ENCODE measurements at regions not wholly inside any gene's neighbourhood (a gene's known extent, or its start where the extent isn't known, plus 50 kb on each side); places are given as distances from the start of the nearest gene placed in this dataset.

DNA sequence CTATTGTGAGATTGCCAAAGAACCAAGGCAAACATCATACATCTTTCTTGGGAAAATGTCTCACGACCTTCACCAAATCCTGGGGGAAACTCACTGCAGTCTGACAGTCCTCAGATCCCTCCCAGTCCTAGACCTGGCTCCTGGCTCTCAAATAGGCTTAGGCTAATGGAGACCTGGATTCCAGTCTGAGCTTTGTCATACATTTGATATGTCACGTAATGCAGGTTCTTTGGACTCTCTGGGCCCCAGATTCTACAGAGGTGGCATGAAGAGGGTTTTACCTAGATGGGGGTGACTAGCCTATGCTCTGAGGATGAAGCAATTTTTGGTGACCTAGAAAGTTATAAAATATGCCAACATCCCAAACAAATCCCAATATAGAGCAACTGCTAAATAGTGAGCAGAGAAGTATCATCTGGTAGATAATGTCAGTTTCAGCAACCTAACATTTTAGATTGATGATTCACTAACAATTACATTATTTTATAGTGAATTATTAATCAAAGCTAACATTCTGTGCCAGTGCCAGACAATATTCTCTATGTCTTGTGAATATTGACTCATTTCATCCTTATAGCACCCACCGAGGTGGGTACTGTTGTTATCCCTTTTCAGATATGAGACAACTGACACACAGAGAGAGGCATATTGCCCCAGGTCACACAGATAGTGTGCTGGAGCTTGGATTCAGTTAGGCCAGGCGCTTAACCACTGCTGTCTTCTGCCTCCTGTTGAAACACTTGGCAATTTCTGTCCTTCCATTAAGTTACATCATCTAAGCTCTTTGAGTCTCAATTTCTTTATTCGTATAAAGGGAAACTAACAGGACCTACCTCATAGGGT lies 195.4 kb upstream of the MAMLD1 start:
- Mint-ChIP-seq H3K4me3 (no peak overlapping the region), H3K9me3 (no peaks in the 10 kb centered on the region), H3K36me3 (no peaks in the 10 kb centered on the region), H3K27me3 (peaks cover 0 to 4% (median 0%) of the 10 kb centered on the region in 5 donors), H3K27ac (no peak overlapping the region), H3K4me1 (no peaks in the 10 kb centered on the region)
- no peaks in the 10 kb centered on the region for H3K36me3 ChIP-seq (ENCODE audit: control insufficient read depth in 2 of 3, insufficient read depth in 3 of 3, low read length in 3 of 3)
- intact Hi-C loops (cut with micrococcal nuclease) = no loop called here
- no peaks in the 10 kb centered on the region for H3K4me1 ChIP-seq (ENCODE audit: control insufficient read depth in 2 of 2, insufficient read depth in 2 of 2, low read length in 2 of 2)
- POLR2A ChIA-PET = no interaction called here
- no peaks in the 10 kb centered on the region for H3K9me3 ChIP-seq (ENCODE audit: control insufficient read depth in 2 of 3, low read length in 3 of 3)
- no peaks in the 10 kb centered on the region for H3K27me3 ChIP-seq (ENCODE audit: control insufficient read depth in 2 of 2, insufficient read depth in 2 of 2, low read length in 2 of 2)
- no peak overlapping the region for H3K27ac ChIP-seq (ENCODE audit: low read depth, low read length)
- no peak overlapping the region for H3K4me3 ChIP-seq (ENCODE audit: low read length)
- ATAC-seq (no peak), DNase-seq (no peak)
- CTCF ChIA-PET = no interaction called here

DNA sequence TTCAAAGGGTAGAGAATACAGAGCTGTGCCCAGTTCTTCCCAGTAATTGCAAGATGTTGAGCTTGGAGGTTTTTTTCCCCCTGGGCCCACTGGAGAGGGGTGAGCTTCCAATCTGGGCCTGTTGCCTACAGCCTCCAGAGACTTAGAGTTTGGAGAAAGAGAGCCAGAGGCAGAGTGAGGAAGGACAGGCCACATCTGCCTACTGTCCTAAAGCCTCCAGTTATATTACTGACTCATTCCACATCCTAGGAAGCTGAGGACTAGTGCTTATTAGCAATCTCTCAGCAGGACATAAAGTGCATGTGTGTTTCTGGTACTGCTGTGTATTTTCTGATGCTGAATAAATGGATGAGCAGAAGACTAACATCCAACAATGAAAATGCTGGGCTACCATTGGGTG lies 181.0 kb upstream of the MAMLD1 start:
- CTCF ChIA-PET = no interaction called here
- DNase-seq = no peak
- intact Hi-C loops (cut with micrococcal nuclease) = no loop called here
- Mint-ChIP-seq H3K4me1 (no peaks in the 10 kb centered on the region), H3K27me3 (peaks cover 4 to 7% (median 5%) of the 10 kb centered on the region in 5 donors), H3K4me3 (no peak overlapping the region), H3K36me3 (peaks cover 0 to 9% (median 0%) of the 10 kb centered on the region in 5 donors), H3K9me3 (peaks cover 0 to 17% (median 5%) of the 10 kb centered on the region in 11 donors), H3K27ac (no peak overlapping the region)
- Histone ChIP-seq H3K4me3 (ENCODE audit: low read length) (no peak overlapping the region), H3K27ac (ENCODE audit: low read depth, low read length) (no peak overlapping the region), H3K36me3 (ENCODE audit: control insufficient read depth in 2 of 3, insufficient read depth in 3 of 3, low read length in 3 of 3) (no peaks in the 10 kb centered on the region), H3K9me3 (ENCODE audit: control insufficient read depth in 2 of 3, low read length in 3 of 3) (no peaks in the 10 kb centered on the region), H3K4me1 (ENCODE audit: control insufficient read depth in 2 of 2, insufficient read depth in 2 of 2, low read length in 2 of 2) (no peaks in the 10 kb centered on the region), H3K27me3 (ENCODE audit: control insufficient read depth in 2 of 2, insufficient read depth in 2 of 2, low read length in 2 of 2) (no peaks in the 10 kb centered on the region)
- no peak for ATAC-seq
- POLR2A ChIA-PET = no interaction called here

DNA sequence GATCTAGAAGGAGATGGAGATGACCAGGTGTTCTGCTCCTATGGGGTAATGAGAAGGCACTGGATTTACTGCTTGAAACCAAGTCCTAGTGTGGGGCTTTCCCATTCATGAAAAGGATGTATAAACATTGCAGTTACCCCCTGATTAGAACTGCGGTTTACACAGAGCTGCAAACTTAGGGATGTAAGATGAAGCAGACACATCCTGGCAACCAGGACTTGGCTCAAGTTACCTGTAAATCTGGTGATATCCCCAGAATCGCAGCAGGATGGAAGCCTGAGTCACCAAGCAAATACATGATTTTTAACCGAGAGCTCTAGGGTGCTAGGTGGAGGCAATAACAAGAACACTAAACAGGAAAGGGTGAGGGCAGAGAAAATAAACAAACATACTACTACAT lies 178.6 kb upstream of the MAMLD1 start:
- Histone ChIP-seq H3K27ac (ENCODE audit: low read depth, low read length) (no peak overlapping the region), H3K4me1 (ENCODE audit: control insufficient read depth in 2 of 2, insufficient read depth in 2 of 2, low read length in 2 of 2) (no peaks in the 10 kb centered on the region), H3K9me3 (ENCODE audit: control insufficient read depth in 2 of 3, low read length in 3 of 3) (no peaks in the 10 kb centered on the region), H3K36me3 (ENCODE audit: control insufficient read depth in 2 of 3, insufficient read depth in 3 of 3, low read length in 3 of 3) (no peaks in the 10 kb centered on the region), H3K4me3 (ENCODE audit: low read length) (no peak overlapping the region), H3K27me3 (ENCODE audit: control insufficient read depth in 2 of 2, insufficient read depth in 2 of 2, low read length in 2 of 2) (no peaks in the 10 kb centered on the region)
- Mint-ChIP-seq H3K9me3 (peaks cover 0 to 7% (median under 1%) of the 10 kb centered on the region in 11 donors), H3K4me3 (no peak overlapping the region), H3K27me3 (peaks cover 0 to 5% (median 2%) of the 10 kb centered on the region in 5 donors), H3K36me3 (peaks cover 0 to 2% (median 0%) of the 10 kb centered on the region in 5 donors), H3K27ac (no peak overlapping the region), H3K4me1 (no peaks in the 10 kb centered on the region)
- ChIA-PET POLR2A (no interaction called here), CTCF (no interaction called here)
- DNase-seq (no peak), ATAC-seq (no peak)
- intact Hi-C loops (cut with micrococcal nuclease) = no loop called here

DNA sequence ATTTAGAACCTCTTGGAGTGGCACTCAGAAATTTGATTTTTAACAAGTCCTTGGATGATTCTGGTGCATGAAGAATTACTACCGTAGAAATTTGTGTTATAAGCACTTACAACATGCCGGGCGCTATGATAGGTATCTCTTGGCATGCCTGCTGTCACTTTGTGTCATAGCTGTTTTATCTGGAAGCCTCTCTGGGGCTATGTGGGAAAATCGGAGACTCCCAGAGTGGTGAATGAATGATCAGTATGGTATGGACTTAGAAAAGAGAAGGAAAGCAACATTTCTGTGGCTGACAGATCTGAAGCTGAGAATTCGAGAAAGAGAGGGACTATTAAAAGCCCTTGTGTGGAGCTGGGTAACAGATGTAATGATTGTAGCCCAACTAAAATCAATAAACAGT lies 177.4 kb upstream of the MAMLD1 start:
- CTCF ChIA-PET = no interaction called here
- Mint-ChIP-seq H3K27ac (no peak overlapping the region), H3K4me1 (peaks cover 0 to 2% (median 0%) of the 10 kb centered on the region in 7 donors), H3K36me3 (no peaks in the 10 kb centered on the region), H3K27me3 (peaks cover 0 to 5% (median 0%) of the 10 kb centered on the region in 5 donors), H3K9me3 (peaks cover 0 to 5% (median 0%) of the 10 kb centered on the region in 11 donors), H3K4me3 (no peak overlapping the region)
- Histone ChIP-seq H3K27ac (ENCODE audit: low read depth, low read length) (no peak overlapping the region), H3K4me3 (ENCODE audit: low read length) (no peak overlapping the region), H3K36me3 (ENCODE audit: control insufficient read depth in 2 of 3, insufficient read depth in 3 of 3, low read length in 3 of 3) (no peaks in the 10 kb centered on the region), H3K27me3 (ENCODE audit: control insufficient read depth in 2 of 2, insufficient read depth in 2 of 2, low read length in 2 of 2) (no peaks in the 10 kb centered on the region), H3K9me3 (ENCODE audit: control insufficient read depth in 2 of 3, low read length in 3 of 3) (no peaks in the 10 kb centered on the region), H3K4me1 (ENCODE audit: control insufficient read depth in 2 of 2, insufficient read depth in 2 of 2, low read length in 2 of 2) (no peaks in the 10 kb centered on the region)
- ATAC-seq = no peak
- intact Hi-C loops (cut with micrococcal nuclease) = no loop called here
- DNase-seq = no peak
- POLR2A ChIA-PET = no interaction called here

DNA sequence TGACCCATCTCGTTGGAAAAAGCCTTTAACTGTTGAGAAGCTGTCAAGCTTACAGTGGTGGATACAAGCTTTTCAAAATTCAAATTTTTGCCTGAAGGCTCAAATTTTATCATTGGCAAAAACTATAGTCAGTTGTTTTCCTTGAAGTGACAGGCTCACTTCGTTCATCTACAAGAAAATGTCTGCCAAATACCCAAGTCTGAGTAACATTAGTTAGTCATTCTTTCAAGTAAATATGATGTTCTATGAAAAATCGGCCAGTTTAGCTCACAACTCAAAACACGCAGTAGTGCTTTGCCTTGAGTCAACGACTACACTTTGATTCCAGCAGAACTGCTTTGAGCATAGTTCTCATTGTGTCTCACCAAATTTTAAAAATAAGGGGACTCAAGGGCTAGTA lies 170.3 kb upstream of the MAMLD1 start:
- H3K4me3 ChIP-seq (ENCODE audit: low read length) = no peak overlapping the region
- no peak for ATAC-seq
- no peak for DNase-seq
- no peaks in the 10 kb centered on the region for H3K4me1 ChIP-seq (ENCODE audit: control insufficient read depth in 2 of 2, insufficient read depth in 2 of 2, low read length in 2 of 2)
- no peak overlapping the region for H3K27ac ChIP-seq (ENCODE audit: low read depth, low read length)
- H3K4me1 Mint-ChIP-seq = peaks cover 0 to 2% (median 0%) of the 10 kb centered on the region in 7 donors
- ChIA-PET CTCF (no interaction called here), POLR2A (no interaction called here)
- no peaks in the 10 kb centered on the region for H3K27me3 Mint-ChIP-seq
- H3K36me3 Mint-ChIP-seq = no peaks in the 10 kb centered on the region
- H3K36me3 ChIP-seq (ENCODE audit: control insufficient read depth in 2 of 3, insufficient read depth in 3 of 3, low read length in 3 of 3) = no peaks in the 10 kb centered on the region
- no peaks in the 10 kb centered on the region for H3K27me3 ChIP-seq (ENCODE audit: control insufficient read depth in 2 of 2, insufficient read depth in 2 of 2, low read length in 2 of 2)
- H3K9me3 ChIP-seq (ENCODE audit: control insufficient read depth in 2 of 3, low read length in 3 of 3) = no peaks in the 10 kb centered on the region
- no peaks in the 10 kb centered on the region for H3K9me3 Mint-ChIP-seq
- no peak overlapping the region for H3K27ac Mint-ChIP-seq
- H3K4me3 Mint-ChIP-seq = no peak overlapping the region
- intact Hi-C loops (cut with micrococcal nuclease) = no loop called here

DNA sequence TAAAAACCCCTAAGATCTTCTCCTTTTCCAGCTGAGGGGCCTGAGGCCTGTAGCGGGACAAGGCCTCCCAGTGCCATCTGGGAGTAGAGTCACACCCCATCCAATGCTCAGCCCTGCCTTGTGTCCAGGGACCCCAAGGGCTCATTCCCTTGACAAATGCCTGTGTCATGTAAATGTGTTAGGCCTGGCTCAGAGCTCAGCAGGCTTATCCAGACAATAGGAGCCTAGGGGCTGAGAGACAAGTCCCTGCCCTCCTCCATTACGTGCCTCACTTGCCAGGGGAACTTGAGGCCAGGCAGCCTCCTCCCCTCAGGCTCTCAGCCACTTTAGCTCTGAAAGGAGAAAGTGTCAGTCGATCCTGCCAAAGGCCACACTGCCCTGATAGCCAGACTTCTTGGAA lies 166.8 kb upstream of the MAMLD1 start:
- H3K27ac Mint-ChIP-seq = no peak overlapping the region
- H3K4me3 Mint-ChIP-seq = no peak overlapping the region
- Histone ChIP-seq H3K27me3 (ENCODE audit: control insufficient read depth in 2 of 2, insufficient read depth in 2 of 2, low read length in 2 of 2) (no peaks in the 10 kb centered on the region), H3K4me1 (ENCODE audit: control insufficient read depth in 2 of 2, insufficient read depth in 2 of 2, low read length in 2 of 2) (no peaks in the 10 kb centered on the region), H3K27ac (ENCODE audit: low read depth, low read length) (no peak overlapping the region), H3K9me3 (ENCODE audit: control insufficient read depth in 2 of 3, low read length in 3 of 3) (no peaks in the 10 kb centered on the region), H3K36me3 (ENCODE audit: control insufficient read depth in 2 of 3, insufficient read depth in 3 of 3, low read length in 3 of 3) (no peaks in the 10 kb centered on the region), H3K4me3 (ENCODE audit: low read length) (no peak overlapping the region)
- CTCF ChIA-PET = no interaction called here
- ATAC-seq (no peak), DNase-seq (no peak)
- POLR2A ChIA-PET = no interaction called here
- intact Hi-C loops (cut with micrococcal nuclease) = no loop called here
- no peaks in the 10 kb centered on the region for H3K9me3 Mint-ChIP-seq
- no peaks in the 10 kb centered on the region for H3K27me3 Mint-ChIP-seq
- no peaks in the 10 kb centered on the region for H3K36me3 Mint-ChIP-seq
- H3K4me1 Mint-ChIP-seq = peaks cover 0 to 4% (median 0%) of the 10 kb centered on the region in 7 donors

DNA sequence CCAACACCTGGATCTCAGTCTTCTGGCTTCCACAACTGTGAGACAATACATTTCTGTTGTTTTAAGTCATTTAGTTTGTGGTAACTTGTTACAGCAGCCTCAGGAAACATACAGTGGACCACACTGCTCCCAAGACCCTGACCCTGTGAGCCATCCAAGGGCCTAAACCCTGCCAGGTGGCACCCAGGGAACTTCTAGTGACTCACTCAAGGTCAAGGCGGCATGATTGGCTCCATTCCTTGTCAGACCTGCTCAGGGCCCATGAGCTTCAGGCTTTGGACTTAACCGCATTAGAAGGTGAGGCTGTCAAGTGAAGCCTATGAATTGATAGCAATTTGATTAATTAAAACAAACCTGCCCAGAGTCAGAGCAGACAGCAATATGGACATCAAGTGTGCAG lies 165.7 kb upstream of the MAMLD1 start:
- POLR2A ChIA-PET = no interaction called here
- no peak for ATAC-seq
- H3K9me3 Mint-ChIP-seq = no peaks in the 10 kb centered on the region
- CTCF ChIA-PET = no interaction called here
- peaks cover 0 to 4% (median 0%) of the 10 kb centered on the region in 7 donors for H3K4me1 Mint-ChIP-seq
- no peaks in the 10 kb centered on the region for H3K27me3 ChIP-seq (ENCODE audit: control insufficient read depth in 2 of 2, insufficient read depth in 2 of 2, low read length in 2 of 2)
- no peak for DNase-seq
- no peaks in the 10 kb centered on the region for H3K36me3 Mint-ChIP-seq
- H3K27ac ChIP-seq (ENCODE audit: low read depth, low read length) = no peak overlapping the region
- no peaks in the 10 kb centered on the region for H3K9me3 ChIP-seq (ENCODE audit: control insufficient read depth in 2 of 3, low read length in 3 of 3)
- H3K4me3 ChIP-seq (ENCODE audit: low read length) = no peak overlapping the region
- no peaks in the 10 kb centered on the region for H3K27me3 Mint-ChIP-seq
- no peak overlapping the region for H3K27ac Mint-ChIP-seq
- intact Hi-C loops (cut with micrococcal nuclease) = no loop called here
- no peaks in the 10 kb centered on the region for H3K36me3 ChIP-seq (ENCODE audit: control insufficient read depth in 2 of 3, insufficient read depth in 3 of 3, low read length in 3 of 3)
- H3K4me1 ChIP-seq (ENCODE audit: control insufficient read depth in 2 of 2, insufficient read depth in 2 of 2, low read length in 2 of 2) = no peaks in the 10 kb centered on the region
- no peak overlapping the region for H3K4me3 Mint-ChIP-seq
